ENCODE measurements at regions not wholly inside any gene's neighbourhood (a gene's known extent, or its start where the extent isn't known, plus 50 kb on each side); places are given as distances from the start of the nearest gene placed in this dataset.
"Not testable (repeated sequence)": the region's sequence is repeated elsewhere in the genome, so short reads cannot be mapped to it uniquely, and the experiment has no call there.

DNA sequence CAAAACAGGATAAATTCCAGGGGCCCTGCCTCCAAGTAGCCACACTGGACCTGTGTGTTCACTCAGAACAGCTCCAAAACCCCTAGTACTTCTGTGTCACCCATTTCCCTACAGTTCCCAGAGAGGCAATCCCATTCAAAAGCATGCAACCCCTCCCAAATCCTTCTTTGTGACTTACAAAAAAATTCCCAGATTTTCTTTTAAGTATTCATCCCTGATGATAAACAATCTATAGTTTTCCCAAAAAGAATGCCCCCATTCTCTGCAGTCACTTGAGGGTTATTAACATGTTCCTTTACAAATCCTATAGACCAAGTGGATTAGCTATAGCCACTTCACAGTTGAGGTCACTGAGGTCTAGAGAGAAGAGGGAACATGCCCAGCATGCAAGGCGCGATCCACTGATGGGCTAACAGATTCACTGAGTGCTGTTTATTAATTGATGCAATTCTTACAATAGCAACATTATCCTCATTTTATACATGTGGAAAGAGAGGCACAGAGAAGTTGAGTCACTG is 85.4 kb downstream of the MYL12B start:
- no peak overlapping the region for H3K4me3 ChIP-seq (ENCODE audit: low read length)
- H2AFZ ChIP-seq (ENCODE audit: low read depth, low read length): no peak overlapping the region
- H3K27me3 ChIP-seq (ENCODE audit: insufficient read depth, low read length): no peaks in the 10 kb centered on the region
- no peaks in the 10 kb centered on the region for H3K36me3 ChIP-seq (ENCODE audit: insufficient read depth, low read length)
- no peaks in the 10 kb centered on the region for H3K9me3 ChIP-seq (ENCODE audit: low read length)
- H3K4me1 ChIP-seq (ENCODE audit: insufficient read depth, low read length): peaks cover 8% of the 10 kb centered on the region

DNA sequence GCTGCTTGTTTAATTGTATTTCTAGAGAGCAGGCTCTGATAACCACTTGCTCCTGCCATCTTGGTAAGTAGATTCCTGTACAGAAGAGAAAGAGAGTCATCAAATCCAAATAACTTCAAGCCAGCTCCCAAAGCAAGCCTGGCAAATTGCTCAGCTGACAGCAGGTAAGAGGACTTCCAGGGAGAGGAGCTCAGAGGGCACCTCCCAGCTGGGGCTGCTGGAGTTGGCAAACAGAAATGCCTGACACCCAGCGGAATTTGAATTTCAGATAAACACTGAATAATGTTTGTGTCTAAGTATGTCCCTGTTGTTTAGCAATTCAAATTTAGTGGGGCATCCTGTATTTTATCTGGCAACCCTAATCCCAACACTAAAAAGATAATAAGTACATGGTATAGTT is 86.2 kb downstream of the MYL12B start:
- no peaks in the 10 kb centered on the region for H3K9me3 ChIP-seq (ENCODE audit: low read length)
- H3K4me1 ChIP-seq (ENCODE audit: insufficient read depth, low read length): peaks cover 8% of the 10 kb centered on the region
- no peaks in the 10 kb centered on the region for H3K27me3 ChIP-seq (ENCODE audit: insufficient read depth, low read length)
- no peak overlapping the region for H2AFZ ChIP-seq (ENCODE audit: low read depth, low read length)
- H3K36me3 ChIP-seq (ENCODE audit: insufficient read depth, low read length): no peaks in the 10 kb centered on the region
- H3K4me3 ChIP-seq (ENCODE audit: low read length): no peak overlapping the region

DNA sequence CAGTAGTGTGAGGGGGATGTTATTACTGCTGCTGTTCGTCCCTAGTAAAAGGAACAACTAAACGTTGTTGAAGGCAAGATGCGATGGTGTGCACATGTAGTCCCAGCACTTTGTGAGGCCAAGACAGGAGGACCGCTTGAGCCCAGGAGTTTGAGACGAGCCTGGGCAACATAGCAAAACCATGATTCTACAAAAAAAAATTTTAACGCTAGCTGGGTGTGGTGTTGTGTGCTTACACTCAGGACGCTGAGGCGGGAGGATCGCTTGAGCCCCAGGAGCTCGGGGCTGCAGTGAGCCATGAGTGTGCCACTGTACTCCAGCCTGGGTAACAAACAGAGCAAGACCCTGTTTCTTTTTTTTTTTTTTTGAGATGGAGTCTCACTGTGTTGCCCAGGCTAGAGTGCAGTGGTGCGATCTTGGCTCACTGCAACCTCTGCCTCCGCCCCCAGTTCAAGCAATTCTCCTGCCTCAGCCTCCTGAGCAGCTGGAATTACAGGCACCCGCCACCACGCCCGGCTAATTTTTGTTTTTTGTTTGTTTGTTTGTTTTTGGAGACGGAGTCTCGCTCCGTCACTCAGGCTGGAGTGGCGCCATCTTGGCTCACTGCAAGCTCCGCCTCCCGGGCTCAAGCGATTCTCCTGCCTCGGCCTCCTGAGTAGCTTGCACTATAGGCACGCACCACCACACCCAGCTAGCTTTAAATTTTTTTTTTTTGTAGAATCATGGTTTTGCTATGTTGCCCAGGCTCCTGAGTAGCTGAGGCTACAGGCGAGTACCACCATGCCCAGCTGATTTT is 87.3 kb downstream of the MYL12B start:
- H3K4me3 ChIP-seq (ENCODE audit: low read length); H2AFZ ChIP-seq (ENCODE audit: low read depth, low read length); H3K4me1 ChIP-seq (ENCODE audit: insufficient read depth, low read length); H3K9me3 ChIP-seq (ENCODE audit: low read length); H3K36me3 ChIP-seq (ENCODE audit: insufficient read depth, low read length); H3K27me3 ChIP-seq (ENCODE audit: insufficient read depth, low read length): not testable (repeated sequence)

DNA sequence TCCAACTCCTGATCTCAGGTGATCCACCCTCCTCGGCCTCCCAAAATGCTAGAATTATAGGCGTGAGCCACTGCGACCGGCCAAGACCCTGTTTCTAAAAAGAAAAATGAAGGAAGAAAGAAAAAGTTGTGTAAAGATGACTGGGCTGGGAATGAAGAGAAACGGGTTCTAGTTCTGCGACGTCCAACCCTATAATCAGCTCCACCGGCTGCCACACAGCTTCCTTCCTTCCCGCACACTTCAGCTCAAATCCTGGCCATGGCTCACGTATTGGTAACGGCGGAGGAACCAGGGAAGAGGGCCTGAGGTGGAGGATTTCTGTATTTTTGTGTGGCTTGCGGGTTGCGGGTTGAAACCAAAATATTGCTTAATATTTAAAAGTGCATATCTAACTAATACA is 88.1 kb downstream of the MYL12B start:
- no peak overlapping the region for H2AFZ ChIP-seq (ENCODE audit: low read depth, low read length)
- no peaks in the 10 kb centered on the region for H3K27me3 ChIP-seq (ENCODE audit: insufficient read depth, low read length)
- no peak overlapping the region for H3K4me3 ChIP-seq (ENCODE audit: low read length)
- peaks cover 8% of the 10 kb centered on the region for H3K4me1 ChIP-seq (ENCODE audit: insufficient read depth, low read length)
- no peaks in the 10 kb centered on the region for H3K9me3 ChIP-seq (ENCODE audit: low read length)
- H3K36me3 ChIP-seq (ENCODE audit: insufficient read depth, low read length): no peaks in the 10 kb centered on the region

DNA sequence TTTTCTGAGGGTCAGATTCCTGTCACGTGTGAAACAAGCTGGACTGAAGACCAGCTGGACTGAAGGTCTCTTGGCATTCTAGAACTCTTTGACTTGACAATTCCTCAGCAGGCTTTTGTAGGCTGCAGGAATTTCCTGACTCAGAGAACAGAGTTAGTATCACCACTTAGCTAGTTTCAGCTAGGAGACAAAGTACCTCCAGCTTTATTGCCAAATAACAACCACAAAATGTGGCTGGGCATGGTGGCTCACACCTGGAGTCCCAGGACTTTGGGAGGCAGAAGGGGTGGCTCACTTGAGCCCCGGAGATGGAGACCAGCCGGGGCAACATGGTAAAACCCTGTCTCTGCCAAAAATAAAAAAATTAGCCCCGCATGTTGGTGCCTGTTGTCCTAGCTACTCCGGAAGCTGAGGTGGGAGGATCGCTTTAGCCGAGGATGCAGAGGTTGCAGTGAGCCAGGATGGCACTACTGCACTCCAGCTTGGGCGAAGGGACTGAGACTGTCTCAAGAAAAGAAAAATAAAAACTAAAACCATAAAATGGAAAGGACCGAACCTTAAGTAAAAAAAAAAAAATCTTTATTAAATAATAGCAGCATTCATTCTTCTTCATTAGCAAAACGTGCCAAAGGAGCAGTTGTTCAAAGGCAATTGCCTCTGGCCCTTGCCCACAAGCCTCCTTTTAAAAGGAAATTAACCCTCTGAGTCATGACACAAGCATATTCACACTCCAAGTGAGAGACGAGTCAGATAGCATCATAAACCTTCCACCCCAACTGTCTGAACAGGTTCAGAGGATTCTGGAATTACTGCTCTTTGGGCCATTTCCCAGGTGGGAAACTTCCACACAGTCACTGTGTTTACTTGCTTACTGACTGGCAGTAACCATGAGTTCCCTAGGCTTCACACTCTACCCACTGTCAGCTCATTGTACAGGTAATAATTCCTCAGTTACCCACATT is 88.9 kb downstream of the MYL12B start:
- H3K4me1 ChIP-seq (ENCODE audit: insufficient read depth, low read length): peaks cover 8% of the 10 kb centered on the region
- H2AFZ ChIP-seq (ENCODE audit: low read depth, low read length): no peak overlapping the region
- no peaks in the 10 kb centered on the region for H3K27me3 ChIP-seq (ENCODE audit: insufficient read depth, low read length)
- no peak overlapping the region for H3K4me3 ChIP-seq (ENCODE audit: low read length)
- H3K9me3 ChIP-seq (ENCODE audit: low read length): no peaks in the 10 kb centered on the region
- H3K36me3 ChIP-seq (ENCODE audit: insufficient read depth, low read length): no peaks in the 10 kb centered on the region

DNA sequence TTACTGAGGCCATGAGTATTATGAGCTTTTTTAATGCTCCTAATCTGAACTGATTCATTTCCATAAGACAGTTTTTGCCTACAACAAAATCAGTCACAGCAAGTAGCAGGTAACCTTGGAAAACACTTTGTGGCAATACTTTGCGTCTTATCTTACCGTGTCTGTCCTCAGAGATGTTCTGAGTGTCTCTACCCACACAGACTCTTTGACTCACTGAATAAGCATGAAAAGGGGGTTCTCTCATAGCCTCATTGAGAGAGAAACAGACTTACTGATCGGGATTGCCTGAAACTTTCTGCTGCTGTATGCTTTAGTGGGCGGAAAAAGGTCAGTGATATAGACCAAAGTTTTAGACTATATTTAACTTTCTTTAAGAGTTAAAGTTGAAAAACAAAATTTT is 92.6 kb downstream of the MYL12B start:
- Histone ChIP-seq H3K4me3 (ENCODE audit: low read length) (no peak overlapping the region), H3K4me1 (ENCODE audit: insufficient read depth, low read length) (no peaks in the 10 kb centered on the region), H2AFZ (ENCODE audit: low read depth, low read length) (no peak overlapping the region), H3K36me3 (ENCODE audit: insufficient read depth, low read length) (no peaks in the 10 kb centered on the region), H3K27me3 (ENCODE audit: insufficient read depth, low read length) (no peaks in the 10 kb centered on the region), H3K9me3 (ENCODE audit: low read length) (no peaks in the 10 kb centered on the region)

DNA sequence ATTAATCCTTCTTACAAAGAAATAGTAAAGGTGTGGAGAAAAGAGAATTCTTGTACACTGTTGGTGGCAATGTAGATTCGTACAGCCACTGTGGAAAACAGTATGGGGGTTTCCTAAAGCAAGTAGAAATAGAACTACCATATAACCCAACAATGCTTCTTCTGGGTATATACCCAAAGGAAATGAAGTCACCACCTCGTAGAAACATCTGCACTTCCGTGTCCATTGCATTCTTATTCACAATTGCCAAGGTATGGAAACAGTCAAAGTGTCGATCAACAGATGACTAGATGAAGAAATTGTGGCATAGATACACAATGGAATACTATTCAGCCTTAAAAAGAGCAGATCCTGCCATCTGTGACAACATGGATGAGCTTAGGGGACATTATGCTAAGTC is 93.4 kb upstream of the TGIF1 start:
- Histone ChIP-seq H3K4me1 (ENCODE audit: insufficient read depth, low read length) (peaks cover 5% of the 10 kb centered on the region), H3K4me3 (ENCODE audit: low read length) (no peak overlapping the region), H2AFZ (ENCODE audit: low read depth, low read length) (no peak overlapping the region), H3K36me3 (ENCODE audit: insufficient read depth, low read length) (no peaks in the 10 kb centered on the region), H3K27me3 (ENCODE audit: insufficient read depth, low read length) (no peaks in the 10 kb centered on the region), H3K9me3 (ENCODE audit: low read length) (no peaks in the 10 kb centered on the region)

DNA sequence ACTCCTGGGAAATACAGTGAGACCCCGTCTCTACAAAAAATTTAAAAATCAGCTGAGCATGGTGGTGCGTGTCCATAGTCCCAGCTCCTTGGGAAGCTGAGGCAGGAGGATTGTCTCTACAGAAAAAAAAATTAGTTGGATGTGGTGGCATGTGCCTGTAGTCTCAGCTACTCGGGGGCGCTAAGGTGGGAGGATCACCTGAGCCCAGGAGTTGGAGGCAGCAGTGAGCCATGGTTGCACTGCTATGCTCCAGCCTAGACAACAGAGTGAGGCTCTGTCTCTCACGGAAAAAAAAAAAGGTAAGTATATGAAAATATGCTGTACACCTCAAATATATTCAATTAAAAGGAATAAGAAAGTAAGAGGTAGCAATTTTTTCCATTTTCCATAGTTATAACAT is 92.5 kb upstream of the TGIF1 start:
- H3K4me1 ChIP-seq (ENCODE audit: insufficient read depth, low read length): peaks cover 5% of the 10 kb centered on the region
- no peaks in the 10 kb centered on the region for H3K36me3 ChIP-seq (ENCODE audit: insufficient read depth, low read length)
- H3K4me3 ChIP-seq (ENCODE audit: low read length): no peak overlapping the region
- H3K27me3 ChIP-seq (ENCODE audit: insufficient read depth, low read length): no peaks in the 10 kb centered on the region
- H3K9me3 ChIP-seq (ENCODE audit: low read length): no peaks in the 10 kb centered on the region
- H2AFZ ChIP-seq (ENCODE audit: low read depth, low read length): no peak overlapping the region

DNA sequence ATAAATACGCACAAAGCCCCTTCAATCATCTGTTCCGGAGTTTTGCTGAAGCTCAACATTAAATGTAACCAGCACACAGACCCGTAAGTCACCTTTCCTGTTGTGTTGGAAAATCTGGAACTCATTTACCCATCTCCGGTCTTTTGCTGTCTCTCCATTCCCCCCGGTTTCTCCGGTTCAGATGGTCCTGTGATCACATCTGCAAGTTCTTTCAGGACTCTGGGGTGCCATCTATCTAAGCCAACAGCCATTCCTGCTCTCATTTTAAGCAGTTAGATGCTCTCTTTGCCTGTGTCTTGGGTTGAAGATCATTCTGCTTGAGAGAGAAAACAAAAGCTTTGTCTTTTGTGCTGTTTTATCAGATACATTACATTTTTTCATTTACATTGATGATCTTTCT is 91.7 kb upstream of the TGIF1 start:
- Histone ChIP-seq H3K9me3 (ENCODE audit: low read length) (no peaks in the 10 kb centered on the region), H3K4me3 (ENCODE audit: low read length) (no peak overlapping the region), H3K36me3 (ENCODE audit: insufficient read depth, low read length) (no peaks in the 10 kb centered on the region), H3K27me3 (ENCODE audit: insufficient read depth, low read length) (no peaks in the 10 kb centered on the region), H3K4me1 (ENCODE audit: insufficient read depth, low read length) (peaks cover 5% of the 10 kb centered on the region), H2AFZ (ENCODE audit: low read depth, low read length) (no peak overlapping the region)

DNA sequence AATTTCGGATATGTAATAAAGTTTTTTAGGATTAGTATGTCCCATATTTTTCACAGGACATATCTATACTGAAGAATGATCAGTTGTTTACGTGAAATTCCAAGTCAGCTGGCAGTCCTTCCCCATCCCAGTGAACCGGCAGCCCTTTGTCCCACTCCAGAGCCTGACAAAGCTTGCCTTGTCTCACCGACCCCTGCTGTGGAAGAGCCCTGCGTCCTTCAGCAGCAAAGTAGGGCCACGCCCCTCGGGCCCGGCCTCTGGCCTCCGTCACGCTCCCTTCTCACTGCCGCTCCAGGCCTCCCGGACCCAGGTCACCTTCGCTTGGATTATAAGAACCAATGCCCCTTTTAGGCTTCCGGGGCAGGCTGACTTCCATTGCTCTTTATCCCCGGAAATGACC is 89.8 kb upstream of the TGIF1 start:
- Histone ChIP-seq H3K36me3 (ENCODE audit: insufficient read depth, low read length) (no peaks in the 10 kb centered on the region), H3K27me3 (ENCODE audit: insufficient read depth, low read length) (no peaks in the 10 kb centered on the region), H2AFZ (ENCODE audit: low read depth, low read length) (peak overlapping the region; percentile 28), H3K4me3 (ENCODE audit: low read length) (no peak overlapping the region), H3K9me3 (ENCODE audit: low read length) (no peaks in the 10 kb centered on the region), H3K4me1 (ENCODE audit: insufficient read depth, low read length) (peaks cover 5% of the 10 kb centered on the region)

DNA sequence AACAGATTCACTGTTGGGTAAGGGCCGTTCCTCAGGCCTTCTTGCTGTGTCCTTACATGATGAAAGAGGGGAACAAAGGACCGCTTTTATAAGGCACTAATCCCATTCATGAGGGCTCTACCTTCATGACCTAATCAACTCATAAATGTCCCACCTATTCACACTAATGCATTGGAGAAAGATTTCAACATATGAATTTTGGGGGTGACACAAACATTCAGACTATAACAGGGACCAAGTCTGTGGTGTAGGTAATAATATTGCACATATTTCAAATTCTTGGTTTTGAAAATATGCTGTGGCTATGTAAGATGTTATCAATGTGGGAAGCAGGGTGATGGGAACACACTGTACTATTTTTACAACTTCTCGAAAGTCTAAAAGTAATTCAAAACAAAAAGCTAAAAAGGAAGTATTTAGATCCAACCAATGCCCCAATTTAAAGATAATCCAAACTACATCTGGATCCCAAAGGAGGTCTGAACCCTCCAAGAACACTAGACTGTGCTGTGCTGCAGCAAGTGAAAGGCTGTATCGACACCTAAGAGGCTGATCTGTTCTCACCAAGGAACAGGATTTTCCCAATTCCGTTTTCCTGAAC is 82.4 kb upstream of the TGIF1 start:
- H3K4me1 ChIP-seq (ENCODE audit: insufficient read depth, low read length): no peaks in the 10 kb centered on the region
- no peaks in the 10 kb centered on the region for H3K27me3 ChIP-seq (ENCODE audit: insufficient read depth, low read length)
- no peak overlapping the region for H2AFZ ChIP-seq (ENCODE audit: low read depth, low read length)
- H3K4me3 ChIP-seq (ENCODE audit: low read length): no peak overlapping the region
- no peaks in the 10 kb centered on the region for H3K9me3 ChIP-seq (ENCODE audit: low read length)
- H3K36me3 ChIP-seq (ENCODE audit: insufficient read depth, low read length): no peaks in the 10 kb centered on the region

DNA sequence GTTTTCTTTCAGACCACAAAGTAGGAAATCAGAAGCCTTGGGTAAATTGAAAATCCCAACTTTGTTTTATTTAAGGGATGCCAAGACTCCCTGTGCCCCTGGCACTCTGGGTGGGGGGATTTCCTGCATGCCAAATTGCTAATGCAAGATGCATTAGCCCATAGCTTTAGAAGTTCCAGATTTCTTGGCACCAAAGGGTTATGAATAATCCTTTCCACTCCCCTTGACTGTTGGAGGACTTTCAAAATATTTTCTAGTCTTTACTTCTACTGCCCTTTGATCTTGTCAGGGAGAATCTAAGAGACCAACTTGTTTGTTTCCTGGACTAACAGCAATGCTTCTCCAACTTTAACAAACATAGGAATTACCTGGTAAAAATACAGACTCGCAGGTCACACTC is 81.8 kb upstream of the TGIF1 start:
- no peak overlapping the region for H2AFZ ChIP-seq (ENCODE audit: low read depth, low read length)
- no peaks in the 10 kb centered on the region for H3K9me3 ChIP-seq (ENCODE audit: low read length)
- no peaks in the 10 kb centered on the region for H3K36me3 ChIP-seq (ENCODE audit: insufficient read depth, low read length)
- no peak overlapping the region for H3K4me3 ChIP-seq (ENCODE audit: low read length)
- H3K4me1 ChIP-seq (ENCODE audit: insufficient read depth, low read length): no peaks in the 10 kb centered on the region
- H3K27me3 ChIP-seq (ENCODE audit: insufficient read depth, low read length): no peaks in the 10 kb centered on the region

DNA sequence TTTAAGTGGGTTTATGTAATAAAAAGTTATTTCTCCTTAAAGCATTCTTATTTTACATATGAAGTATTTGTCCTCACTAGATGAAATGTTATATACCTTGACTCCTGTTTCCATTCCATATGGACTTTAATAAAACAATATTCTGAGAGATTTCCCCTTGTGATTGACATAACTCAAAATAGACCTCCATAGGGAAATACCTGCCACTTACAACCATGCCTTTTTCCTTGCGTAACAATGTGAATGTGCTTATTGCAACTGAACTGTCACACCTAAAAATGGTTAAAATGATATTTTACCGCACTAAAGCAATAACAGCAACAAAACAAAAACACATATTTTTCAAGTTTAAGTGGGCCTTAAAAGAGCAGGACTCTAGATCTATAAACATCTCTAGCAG is 70.3 kb upstream of the TGIF1 start:
- H3K4me1 ChIP-seq (ENCODE audit: insufficient read depth, low read length): no peaks in the 10 kb centered on the region
- H3K9me3 ChIP-seq (ENCODE audit: low read length): no peaks in the 10 kb centered on the region
- no peak overlapping the region for H2AFZ ChIP-seq (ENCODE audit: low read depth, low read length)
- no peaks in the 10 kb centered on the region for H3K36me3 ChIP-seq (ENCODE audit: insufficient read depth, low read length)
- H3K27me3 ChIP-seq (ENCODE audit: insufficient read depth, low read length): no peaks in the 10 kb centered on the region
- no peak overlapping the region for H3K4me3 ChIP-seq (ENCODE audit: low read length)
